AG10803 (cell line): ENCODE measurements at regions not wholly inside any gene's neighbourhood (a gene's known extent, or its start where the extent isn't known, plus 50 kb on each side); places are given as distances from the start of the nearest gene placed in this dataset.

Experiments
- DNase-seq: peaks from one replicate; pipeline ENCODE4 v3.0.0; 2010; ENCODE audit warnings: low read depth
- H3K4me3 ChIP-seq: 2 replicates; pipeline ENCODE4 v1.5.1; 2011; ENCODE audit warnings: mild to moderate bottlenecking, low read length, control low read depth
- TF ChIP-seq, protein P1 (sequence below): conservative IDR thresholded peaks from 2 replicates; pipeline ENCODE4 v1.5.1; 2011; ENCODE audit warnings: mild to moderate bottlenecking, low read length, control low read depth, inconsistent platforms

- no peak for DNase-seq
- H3K4me3 ChIP-seq: no peak overlapping the region
- TF ChIP-seq, protein P1, sequence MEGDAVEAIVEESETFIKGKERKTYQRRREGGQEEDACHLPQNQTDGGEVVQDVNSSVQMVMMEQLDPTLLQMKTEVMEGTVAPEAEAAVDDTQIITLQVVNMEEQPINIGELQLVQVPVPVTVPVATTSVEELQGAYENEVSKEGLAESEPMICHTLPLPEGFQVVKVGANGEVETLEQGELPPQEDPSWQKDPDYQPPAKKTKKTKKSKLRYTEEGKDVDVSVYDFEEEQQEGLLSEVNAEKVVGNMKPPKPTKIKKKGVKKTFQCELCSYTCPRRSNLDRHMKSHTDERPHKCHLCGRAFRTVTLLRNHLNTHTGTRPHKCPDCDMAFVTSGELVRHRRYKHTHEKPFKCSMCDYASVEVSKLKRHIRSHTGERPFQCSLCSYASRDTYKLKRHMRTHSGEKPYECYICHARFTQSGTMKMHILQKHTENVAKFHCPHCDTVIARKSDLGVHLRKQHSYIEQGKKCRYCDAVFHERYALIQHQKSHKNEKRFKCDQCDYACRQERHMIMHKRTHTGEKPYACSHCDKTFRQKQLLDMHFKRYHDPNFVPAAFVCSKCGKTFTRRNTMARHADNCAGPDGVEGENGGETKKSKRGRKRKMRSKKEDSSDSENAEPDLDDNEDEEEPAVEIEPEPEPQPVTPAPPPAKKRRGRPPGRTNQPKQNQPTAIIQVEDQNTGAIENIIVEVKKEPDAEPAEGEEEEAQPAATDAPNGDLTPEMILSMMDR: no peak
Measured at GRCh38 chr7:46490406-46490805, 569.3 kb upstream of the IGFBP3 start.

- DNase-seq: no peak
- no peak overlapping the region for H3K4me3 ChIP-seq
- TF ChIP-seq, protein P1: no peak
Measured at GRCh38 chr7:46489106-46489505, 568.0 kb upstream of the IGFBP3 start.

- TF ChIP-seq, protein P1: no peak
- H3K4me3 ChIP-seq: no peak overlapping the region
- no peak for DNase-seq
Measured at GRCh38 chr7:46488607-46489006, 567.5 kb upstream of the IGFBP3 start.

GRCh38 chr7:46486256-46487206 lies 565.5 kb upstream of the IGFBP3 start:
- TF ChIP-seq, protein P1: no peak
- H3K4me3 ChIP-seq: no peak overlapping the region
- peak; percentile 81 for DNase-seq

DNA sequence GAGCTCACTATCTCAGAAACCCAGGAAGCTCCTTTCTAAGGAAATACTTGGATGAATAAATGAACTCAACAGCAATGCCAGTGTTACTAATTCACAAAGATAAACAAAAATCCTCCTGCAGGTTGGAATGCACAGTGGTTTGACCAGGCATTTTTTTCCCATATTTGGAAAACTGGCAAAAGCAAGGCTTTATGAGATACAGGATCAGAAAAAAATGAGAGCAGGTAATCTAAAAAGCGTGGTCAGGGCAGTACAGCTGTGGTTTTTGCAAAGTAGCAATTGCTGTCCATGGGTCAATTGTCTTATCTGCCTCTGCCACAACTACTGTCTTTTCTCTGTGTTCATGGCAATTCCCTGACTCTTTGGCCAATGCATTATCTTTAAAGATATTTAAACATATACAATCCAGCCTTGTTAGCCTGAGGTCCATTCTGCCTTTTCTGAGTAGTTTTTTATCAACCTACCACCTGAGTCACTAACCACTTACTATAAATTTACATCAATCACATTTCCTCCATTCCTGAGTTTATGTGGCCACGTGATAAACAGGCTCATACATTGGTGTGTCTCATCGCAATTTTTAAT lies 564.5 kb upstream of the IGFBP3 start:
- peak; percentile 56 for DNase-seq
- TF ChIP-seq, protein P1: peak; percentile 53
- no peak overlapping the region for H3K4me3 ChIP-seq

DNA sequence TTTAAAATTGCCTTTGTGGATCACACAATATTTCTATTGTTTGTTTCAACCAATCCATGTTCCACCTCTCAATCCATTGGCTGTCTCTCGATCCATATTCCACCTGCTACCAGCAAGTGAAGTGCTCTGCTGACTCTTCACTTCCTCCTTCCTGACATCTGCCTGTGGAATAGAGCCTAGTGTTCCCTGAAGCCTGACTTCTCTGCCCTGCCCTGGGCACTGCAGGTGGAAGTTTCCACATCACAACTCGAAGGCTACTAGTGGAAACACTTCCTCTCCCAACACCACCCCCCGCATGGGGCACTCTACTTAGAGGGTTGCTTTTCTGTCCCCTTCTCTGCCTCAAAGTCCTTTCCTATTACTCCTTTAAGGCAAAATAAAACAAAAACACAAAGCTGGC lies 563.8 kb upstream of the IGFBP3 start:
- DNase-seq: no peak
- TF ChIP-seq, protein P1: no peak

DNA sequence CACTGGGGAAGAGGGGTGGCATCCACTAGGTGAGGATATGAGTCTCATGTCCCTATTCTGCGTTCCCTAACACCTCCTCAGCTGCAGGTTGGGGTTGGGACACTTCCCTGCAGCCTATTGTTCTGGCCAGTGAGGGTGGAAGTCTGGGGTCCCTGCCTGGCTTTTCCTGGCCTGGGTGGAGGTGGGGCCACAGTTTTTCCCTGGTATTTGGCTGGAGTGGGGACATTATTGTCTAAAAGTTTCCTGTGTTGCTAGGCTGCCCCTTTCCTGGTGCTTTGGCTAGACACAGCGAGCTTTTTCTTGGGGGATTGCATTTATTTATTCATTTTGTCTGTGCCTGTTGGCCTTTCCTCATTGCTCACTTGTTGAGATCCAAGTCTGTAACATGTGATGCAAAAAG lies 559.5 kb upstream of the IGFBP3 start:
- TF ChIP-seq, protein P1: no peak
- no peak overlapping the region for H3K4me3 ChIP-seq
- no peak for DNase-seq

More for the DNA sequence above, 563.8 kb upstream of the IGFBP3 start:
- H3K4me3 ChIP-seq: no peak overlapping the region
